ENCODE measurements at regions not wholly inside any gene's neighbourhood (a gene's known extent, or its start where the extent isn't known, plus 50 kb on each side); places are given as distances from the start of the nearest gene placed in this dataset.
"Not testable (repeated sequence)": the region's sequence is repeated elsewhere in the genome, so short reads cannot be mapped to it uniquely, and the experiment has no call there.

DNA sequence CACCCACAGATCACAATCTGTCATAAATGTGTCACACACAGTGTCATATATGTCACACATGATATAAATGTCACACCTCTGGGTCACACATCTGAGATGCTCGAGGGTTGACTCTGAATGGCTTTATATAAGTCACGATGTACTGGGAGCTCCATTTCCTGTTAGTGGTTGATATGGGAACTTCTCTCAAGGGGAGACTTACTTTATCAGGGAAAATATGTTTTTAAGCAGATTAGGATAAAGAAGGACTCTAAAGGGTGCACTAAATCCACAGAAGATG, 83.9 kb upstream of the MEF2A start:
- no peaks in the 10 kb centered on the region for H3K36me3 Mint-ChIP-seq (ENCODE audit: low read depth)
- POLR2A ChIA-PET = no interaction called here
- CTCF ChIA-PET = interaction anchor here (1.3 kb wide), 1 partner anchor 222 kb away, joined by 3 read pairs; no protein-coding TSS in a partner anchor
- no peak overlapping the region for H3K4me3 Mint-ChIP-seq
- H3K27me3 Mint-ChIP-seq = peaks cover 13% of the 10 kb centered on the region
- peaks cover 10% of the 10 kb centered on the region for H3K4me1 Mint-ChIP-seq
- H3K27ac Mint-ChIP-seq = no peak overlapping the region
- H3K9me3 Mint-ChIP-seq = no peaks in the 10 kb centered on the region
- DNase-seq = no peak

DNA sequence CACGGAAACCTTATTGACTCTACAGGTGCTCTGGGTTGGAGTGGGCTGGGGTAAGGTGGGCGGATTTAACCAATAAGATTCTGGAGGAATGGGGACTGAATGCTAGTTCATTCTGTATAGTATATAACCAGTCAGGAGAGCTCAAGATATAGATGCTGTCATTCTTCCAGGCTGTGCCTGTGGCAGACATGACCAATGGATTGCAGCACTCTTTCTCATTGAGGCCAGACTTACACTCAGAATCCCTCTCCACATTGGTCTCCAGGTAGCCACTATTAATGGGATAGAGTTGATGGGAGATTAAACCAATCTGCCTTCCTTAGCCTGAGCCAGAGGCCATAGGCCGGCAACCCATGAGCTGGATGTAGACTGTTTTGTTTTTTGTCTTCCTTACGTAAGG, 82.8 kb upstream of the MEF2A start:
- POLR2A ChIA-PET = no interaction called here
- H3K36me3 Mint-ChIP-seq (ENCODE audit: low read depth) = no peaks in the 10 kb centered on the region
- DNase-seq = no peak
- no peak overlapping the region for H3K27ac Mint-ChIP-seq
- H3K27me3 Mint-ChIP-seq = peaks cover 20% of the 10 kb centered on the region
- CTCF ChIA-PET = no interaction called here
- no peaks in the 10 kb centered on the region for H3K9me3 Mint-ChIP-seq
- no peak overlapping the region for H3K4me3 Mint-ChIP-seq
- H3K4me1 Mint-ChIP-seq = peaks cover 14% of the 10 kb centered on the region

DNA sequence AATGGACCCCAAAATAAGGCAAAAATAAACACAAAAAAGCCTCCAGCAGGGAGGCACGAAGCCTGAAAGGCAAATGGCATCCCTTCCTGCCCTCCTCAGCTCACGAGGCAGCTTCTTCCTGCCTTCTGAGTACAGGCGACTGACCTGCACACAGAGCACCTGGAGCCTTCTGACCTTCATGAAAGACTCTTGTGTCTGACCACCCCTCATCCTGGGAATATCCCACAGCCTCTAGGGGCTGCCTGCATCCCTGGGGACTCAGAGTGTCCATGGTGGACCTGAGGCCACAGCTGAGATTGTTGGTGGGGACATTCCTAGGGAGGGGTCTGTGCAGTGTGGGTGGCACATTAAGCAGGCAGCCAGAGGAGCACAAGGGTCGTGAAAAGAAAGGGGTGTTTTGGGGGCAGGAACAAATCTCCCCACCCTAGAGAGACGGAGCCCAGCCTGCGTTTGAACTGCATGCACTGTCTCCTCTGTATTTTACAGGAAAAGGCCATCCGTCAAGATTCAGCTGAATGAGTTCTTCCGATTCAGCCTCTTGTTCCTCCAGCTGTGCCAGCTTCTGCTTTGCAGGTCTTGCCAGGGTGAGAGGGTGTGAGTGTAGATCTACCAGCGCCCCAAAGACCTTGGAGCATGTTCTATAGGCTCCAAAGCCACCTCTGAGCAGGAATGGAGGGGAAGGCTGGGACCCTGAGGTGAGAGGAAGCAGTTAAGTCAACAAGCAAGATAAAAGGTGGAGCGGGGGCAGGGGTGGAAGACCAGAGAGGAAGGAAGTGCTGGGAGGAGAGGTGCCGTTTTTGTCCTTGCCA, 80.4 kb upstream of the MEF2A start:
- ChIA-PET POLR2A (no interaction called here), CTCF (interaction anchor here (1.0 kb wide), 1 partner anchor 217 kb away, joined by 3 read pairs; no protein-coding TSS in a partner anchor)
- no peak overlapping the region for H3K4me3 Mint-ChIP-seq

DNA sequence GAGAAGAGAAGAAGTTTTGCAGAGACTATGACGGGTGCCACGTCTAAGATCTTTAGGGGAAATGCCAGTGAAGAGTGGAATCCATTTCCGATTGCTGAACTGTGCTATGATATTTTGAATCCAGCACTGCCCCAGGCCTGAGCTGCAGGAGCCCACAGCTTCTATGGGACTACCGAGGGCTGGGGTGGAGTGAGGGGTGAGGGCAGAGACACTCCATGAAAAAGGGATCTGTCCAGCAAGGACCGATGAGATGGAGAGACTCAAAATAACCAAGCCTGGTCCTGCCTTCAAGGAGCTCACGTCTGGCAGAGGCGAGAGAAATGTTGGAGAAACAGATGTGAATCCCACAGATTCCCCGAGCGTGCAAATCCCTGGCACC, 79.8 kb upstream of the MEF2A start:
- Mint-ChIP-seq H3K4me3 (no peak overlapping the region), H3K9me3 (no peaks in the 10 kb centered on the region), H3K27me3 (peaks cover 32% of the 10 kb centered on the region), H3K27ac (no peak overlapping the region), H3K4me1 (peaks cover 14% of the 10 kb centered on the region), H3K36me3 (ENCODE audit: low read depth) (no peaks in the 10 kb centered on the region)
- POLR2A ChIA-PET = no interaction called here
- CTCF ChIA-PET = no interaction called here
- no peak for DNase-seq

More for the DNA sequence above, 80.4 kb upstream of the MEF2A start:
- no peak overlapping the region for H3K27ac Mint-ChIP-seq
- no peaks in the 10 kb centered on the region for H3K36me3 Mint-ChIP-seq (ENCODE audit: low read depth)
- no peaks in the 10 kb centered on the region for H3K9me3 Mint-ChIP-seq
- DNase-seq = no peak
- H3K27me3 Mint-ChIP-seq = peaks cover 30% of the 10 kb centered on the region
- peaks cover 14% of the 10 kb centered on the region for H3K4me1 Mint-ChIP-seq

DNA sequence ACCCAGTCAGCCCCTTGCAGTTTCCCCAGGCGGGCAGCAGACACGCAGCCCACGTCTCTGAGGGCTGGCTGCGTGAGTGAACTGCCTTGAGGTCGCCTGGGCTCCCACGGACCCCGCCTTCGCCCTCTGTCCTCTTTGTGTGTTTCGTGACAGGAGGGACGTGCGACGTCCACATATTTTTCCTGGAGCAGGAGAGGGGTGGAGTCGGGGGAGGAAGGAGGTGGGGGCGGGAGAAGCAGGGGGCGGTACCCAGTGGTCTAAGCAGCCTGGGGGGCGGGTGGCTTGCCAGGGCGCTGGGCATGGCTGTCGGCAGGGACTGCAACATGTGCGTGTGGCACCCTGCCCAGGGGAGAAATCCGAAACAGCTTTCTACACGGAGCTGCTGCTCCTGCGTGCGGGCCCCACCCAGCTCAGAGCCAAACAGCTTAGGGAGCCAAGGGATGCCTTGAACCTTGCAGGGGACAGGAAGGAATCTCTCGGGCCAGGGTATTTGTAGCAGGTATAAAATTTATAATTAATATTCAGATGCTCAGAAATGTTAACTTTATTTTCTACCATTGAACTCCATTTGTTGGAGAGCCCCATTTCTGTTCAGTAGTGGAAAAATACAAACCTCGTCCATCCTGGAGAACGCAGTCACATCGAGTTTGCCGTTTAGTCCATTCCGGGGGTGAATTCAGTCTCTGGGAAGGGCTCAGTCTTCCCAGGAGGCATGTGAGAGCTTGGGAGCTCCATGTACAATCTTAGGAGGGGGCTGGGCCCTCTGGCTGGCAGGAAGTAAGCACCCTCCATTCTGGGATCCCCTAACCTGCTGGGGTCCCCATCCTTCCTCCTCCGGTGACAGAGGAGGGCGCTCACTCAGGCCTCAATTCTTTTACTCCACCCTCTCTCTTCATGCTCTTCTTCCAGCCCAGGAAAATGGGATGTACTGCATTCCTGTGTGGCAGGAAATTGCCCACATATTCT, 79.1 kb upstream of the MEF2A start:
- Mint-ChIP-seq H3K4me1 (peaks cover 14% of the 10 kb centered on the region), H3K36me3 (ENCODE audit: low read depth) (no peaks in the 10 kb centered on the region)
- CTCF ChIA-PET = no interaction called here

DNA sequence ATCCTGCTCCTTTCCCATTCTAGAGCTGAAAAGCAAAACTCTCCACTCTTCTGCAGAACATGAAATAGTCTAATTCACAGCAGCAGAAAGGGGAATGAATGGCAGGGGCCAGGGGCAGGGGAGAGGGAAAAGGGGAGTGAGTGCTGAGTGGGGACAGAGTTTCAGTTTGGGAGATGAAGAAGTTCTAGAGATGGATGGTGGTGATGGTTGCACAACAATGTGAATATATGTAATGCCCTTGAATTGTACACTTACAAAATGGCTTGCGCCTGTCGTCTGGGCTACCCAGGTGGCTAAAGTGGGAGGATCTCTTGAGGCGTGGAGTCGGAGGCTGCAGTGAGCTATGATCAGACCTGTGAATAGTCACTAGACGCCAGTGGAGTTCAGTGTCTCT, 78.5 kb upstream of the MEF2A start:
- ChIA-PET CTCF (no interaction called here), POLR2A (no interaction called here)
- no peak for DNase-seq
- Mint-ChIP-seq H3K9me3 (no peaks in the 10 kb centered on the region), H3K4me1 (peaks cover 14% of the 10 kb centered on the region), H3K4me3 (no peak overlapping the region), H3K36me3 (ENCODE audit: low read depth) (no peaks in the 10 kb centered on the region), H3K27ac (no peak overlapping the region), H3K27me3 (peaks cover 33% of the 10 kb centered on the region)

More for the DNA sequence above, 79.1 kb upstream of the MEF2A start:
- DNase-seq = no peak
- no peaks in the 10 kb centered on the region for H3K9me3 Mint-ChIP-seq
- POLR2A ChIA-PET = no interaction called here
- H3K4me3 Mint-ChIP-seq = no peak overlapping the region
- H3K27me3 Mint-ChIP-seq = peaks cover 33% of the 10 kb centered on the region
- H3K27ac Mint-ChIP-seq = no peak overlapping the region

DNA sequence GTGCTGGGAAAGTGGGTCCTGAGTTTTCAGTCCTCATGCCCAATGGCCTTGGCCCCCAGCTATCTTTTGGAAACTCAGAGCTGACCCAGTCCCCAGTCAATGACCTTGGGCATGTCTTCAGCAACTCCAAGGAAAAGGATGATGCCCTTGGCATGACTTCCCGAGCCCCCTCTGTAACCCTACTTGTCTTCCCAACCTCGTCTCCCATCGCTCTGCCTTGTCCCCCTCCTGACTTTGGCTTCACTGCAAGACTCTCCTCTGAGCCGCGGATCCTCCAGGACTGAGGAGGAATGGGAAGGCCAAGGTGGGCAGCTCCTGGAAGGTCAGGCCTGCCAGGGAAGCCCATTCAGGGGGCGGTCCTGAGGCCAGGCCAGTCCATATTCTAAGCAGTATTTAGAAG, 73.5 kb upstream of the MEF2A start:
- ChIA-PET POLR2A (no interaction called here), CTCF (no interaction called here)
- no peak for DNase-seq
- peaks cover 16% of the 10 kb centered on the region for H3K27me3 Mint-ChIP-seq
- peaks cover 11% of the 10 kb centered on the region for H3K4me1 Mint-ChIP-seq
- H3K9me3 Mint-ChIP-seq = no peaks in the 10 kb centered on the region
- no peak overlapping the region for H3K4me3 Mint-ChIP-seq
- H3K36me3 Mint-ChIP-seq (ENCODE audit: low read depth) = no peaks in the 10 kb centered on the region
- H3K27ac Mint-ChIP-seq = no peak overlapping the region

DNA sequence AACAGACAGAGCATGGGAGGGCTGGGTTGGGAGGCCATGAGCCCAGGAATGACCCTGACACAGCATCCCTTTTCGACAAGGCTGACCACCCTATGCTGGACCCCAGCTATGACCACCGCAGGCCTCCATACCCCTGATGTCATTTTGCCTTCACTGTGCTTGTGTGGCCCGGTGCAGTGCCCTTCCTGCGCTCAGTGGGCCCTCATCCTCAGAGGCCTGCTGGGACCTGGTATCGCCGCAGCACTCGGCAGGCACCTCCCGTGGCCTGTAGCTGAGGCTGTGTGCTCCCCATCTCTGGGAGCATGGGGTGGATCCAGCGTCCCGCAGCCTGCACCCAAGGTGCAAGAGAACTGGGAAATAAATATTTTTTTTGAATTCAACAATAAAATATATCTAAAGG, 73.1 kb upstream of the MEF2A start:
- no peak for DNase-seq
- Mint-ChIP-seq H3K4me3 (no peak overlapping the region), H3K4me1 (peaks cover 11% of the 10 kb centered on the region), H3K36me3 (ENCODE audit: low read depth) (no peaks in the 10 kb centered on the region), H3K27me3 (peaks cover 14% of the 10 kb centered on the region), H3K9me3 (no peaks in the 10 kb centered on the region), H3K27ac (no peak overlapping the region)
- ChIA-PET CTCF (no interaction called here), POLR2A (no interaction called here)

DNA sequence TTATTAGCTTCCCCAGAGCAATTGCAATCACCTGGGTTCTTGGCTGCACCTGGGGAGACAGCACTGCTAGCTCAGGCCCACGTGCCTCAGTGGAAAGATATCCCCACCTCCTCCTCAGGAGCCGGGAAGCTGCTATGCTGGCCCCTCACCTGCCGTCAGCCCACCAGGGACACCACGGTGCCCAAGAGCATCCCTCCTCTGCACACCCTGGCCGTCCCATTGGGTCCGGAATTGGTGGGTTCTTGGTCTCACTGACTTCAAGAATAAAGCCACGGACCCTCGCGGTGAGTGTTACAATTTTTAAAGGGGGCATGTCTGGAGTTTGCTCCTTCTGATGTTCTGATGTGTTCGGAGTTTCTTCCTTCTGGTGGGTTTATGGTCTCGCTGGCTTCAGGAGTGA, 72.3 kb upstream of the MEF2A start:
- no peaks in the 10 kb centered on the region for H3K36me3 Mint-ChIP-seq (ENCODE audit: low read depth)
- no peak overlapping the region for H3K4me3 Mint-ChIP-seq
- H3K27ac Mint-ChIP-seq = no peak overlapping the region
- POLR2A ChIA-PET = no interaction called here
- H3K9me3 Mint-ChIP-seq = peaks cover 2% of the 10 kb centered on the region
- CTCF ChIA-PET = no interaction called here
- H3K27me3 Mint-ChIP-seq = peaks cover 13% of the 10 kb centered on the region
- H3K4me1 Mint-ChIP-seq = peaks cover 11% of the 10 kb centered on the region
- no peak for DNase-seq

DNA sequence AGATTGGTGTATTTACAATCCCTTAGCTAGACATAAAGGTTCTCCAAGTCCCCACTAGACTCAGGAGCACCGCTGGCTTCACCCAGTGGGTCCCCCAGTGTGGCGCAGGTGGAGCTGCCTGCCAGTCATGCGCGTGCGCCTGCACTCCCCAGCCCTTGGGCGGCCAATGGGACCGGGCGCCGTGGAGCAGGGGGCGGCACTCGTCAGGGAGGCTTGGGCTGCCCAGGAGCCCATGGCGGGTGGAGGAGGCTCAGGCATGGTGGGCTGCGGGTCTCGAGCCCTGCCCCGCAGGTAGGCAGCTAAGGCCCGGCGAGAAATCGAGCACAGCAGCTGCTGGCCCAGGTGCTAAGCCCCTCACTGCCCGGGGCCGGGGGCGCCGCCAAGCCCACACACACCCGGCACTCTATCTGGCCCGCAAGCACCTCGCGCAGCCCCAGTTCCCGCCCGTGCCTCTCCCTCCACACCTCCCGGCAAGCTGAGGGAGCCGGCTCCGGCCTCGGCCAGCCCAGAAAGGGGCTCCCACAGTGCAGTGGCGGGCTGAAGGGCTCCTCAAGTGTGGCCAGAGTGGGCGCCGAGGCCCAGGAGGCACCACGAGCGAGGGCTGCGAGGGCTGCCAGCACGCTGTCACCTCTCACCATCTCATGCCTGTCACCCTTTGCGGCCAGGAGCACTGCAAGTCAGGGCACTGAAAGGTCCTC, 71.1 kb upstream of the MEF2A start:
- DNase-seq; H3K4me3 Mint-ChIP-seq; H3K36me3 Mint-ChIP-seq (ENCODE audit: low read depth); POLR2A ChIA-PET; H3K9me3 Mint-ChIP-seq; H3K27ac Mint-ChIP-seq: not testable (repeated sequence)
- peaks cover 10% of the 10 kb centered on the region for H3K27me3 Mint-ChIP-seq
- peaks cover 11% of the 10 kb centered on the region for H3K4me1 Mint-ChIP-seq
- CTCF ChIA-PET = interaction anchor here (1.2 kb wide), 1 partner anchor 10 kb away, joined by 5 read pairs; no protein-coding TSS in a partner anchor

DNA sequence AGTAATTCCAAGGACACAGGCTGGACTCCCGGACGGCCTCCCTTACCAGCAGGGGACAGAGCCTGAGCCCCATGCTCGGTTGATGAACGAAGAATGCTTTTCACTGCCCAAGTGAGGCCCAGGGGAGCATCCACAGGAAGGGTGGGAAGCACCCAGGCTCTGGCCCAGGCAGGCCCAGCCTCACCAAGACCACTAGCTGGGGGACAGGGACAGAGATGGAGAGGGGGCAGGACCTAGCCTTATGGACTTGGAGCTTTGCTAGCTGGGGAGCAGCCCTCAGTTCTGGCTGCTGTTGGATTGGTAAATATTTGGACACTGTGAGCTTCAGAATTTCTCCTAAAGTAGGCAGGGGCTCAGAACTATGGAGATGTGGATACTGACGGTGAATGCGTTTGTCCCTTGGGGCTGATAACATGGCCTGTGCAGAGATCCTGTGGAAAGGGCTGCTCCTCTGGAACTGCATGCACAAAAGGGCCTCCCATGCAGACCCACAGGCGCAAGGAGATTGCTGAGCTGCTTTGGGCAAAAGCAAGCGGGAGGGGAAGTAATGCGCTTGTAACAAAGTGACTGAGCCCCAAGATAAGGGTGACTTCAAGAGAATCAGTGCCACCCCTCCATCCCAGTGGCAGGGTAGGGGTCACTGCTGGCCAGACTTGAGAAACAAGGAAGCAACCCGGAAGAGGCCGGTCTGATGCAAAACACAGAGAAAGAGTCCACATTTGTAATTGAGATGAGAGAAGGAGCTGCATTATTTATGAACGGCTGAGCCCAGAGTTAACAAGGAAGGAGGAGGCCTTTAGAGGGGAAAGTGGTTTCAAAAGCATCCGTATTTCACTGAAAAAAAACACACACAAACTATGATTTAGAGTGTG, 70.1 kb upstream of the MEF2A start:
- CTCF ChIA-PET = interaction anchor here (1.2 kb wide), 1 partner anchor 9 kb away, joined by 5 read pairs; no protein-coding TSS in a partner anchor
- Mint-ChIP-seq H3K4me3 (no peak overlapping the region), H3K27ac (no peak overlapping the region), H3K4me1 (peaks cover 11% of the 10 kb centered on the region), H3K9me3 (peaks cover 7% of the 10 kb centered on the region), H3K27me3 (peaks cover 7% of the 10 kb centered on the region), H3K36me3 (ENCODE audit: low read depth) (no peaks in the 10 kb centered on the region)
- POLR2A ChIA-PET = no interaction called here
- DNase-seq = no peak

DNA sequence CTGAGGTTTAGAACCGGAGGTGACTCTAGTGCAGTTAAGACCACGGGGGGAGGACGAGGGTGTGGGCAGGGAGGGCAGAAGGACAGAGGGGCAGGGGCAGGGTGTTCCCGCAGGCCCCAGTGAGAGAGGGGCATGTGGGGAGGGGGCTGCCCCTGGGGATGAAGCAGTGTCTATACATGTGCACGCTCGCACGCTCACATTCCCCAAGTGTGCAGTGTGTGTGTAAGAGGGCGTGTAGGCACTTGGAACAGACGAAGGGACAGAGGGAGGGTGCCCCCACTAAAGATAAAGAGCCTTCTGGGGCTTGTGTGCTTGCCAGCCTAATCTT, 69.5 kb upstream of the MEF2A start:
- DNase-seq = no peak
- Mint-ChIP-seq H3K9me3 (peaks cover 7% of the 10 kb centered on the region), H3K27ac (no peak overlapping the region), H3K36me3 (ENCODE audit: low read depth) (no peaks in the 10 kb centered on the region), H3K4me1 (peaks cover 11% of the 10 kb centered on the region), H3K4me3 (no peak overlapping the region), H3K27me3 (peaks cover 3% of the 10 kb centered on the region)
- POLR2A ChIA-PET = no interaction called here
- CTCF ChIA-PET = interaction anchor here (1.2 kb wide), 1 partner anchor 8 kb away, joined by 5 read pairs; no protein-coding TSS in a partner anchor

All from activated CD4-positive, alpha-beta memory T cell treated with anti-CD3 and anti-CD28 coated beads, Interleukin-2, amount 10 ng/mL, durations not matched to agents 7 days and 5 days (primary cell).